ENCODE measurements at regions not wholly inside any gene's neighbourhood (a gene's known extent, or its start where the extent isn't known, plus 50 kb on each side); places are given as distances from the start of the nearest gene placed in this dataset.
"Not testable (repeated sequence)": the region's sequence is repeated elsewhere in the genome, so short reads cannot be mapped to it uniquely, and the experiment has no call there.

- no peak overlapping the region for H3K27ac ChIP-seq
- no peak for TF ChIP-seq ZFX (IDR thresholded peaks at IDR 0.05; ENCODE audit: borderline replicate concordance)
- TF ChIP-seq CTCF (IDR thresholded peaks at IDR 0.05): no peak
Measured at GRCh38 chr17:22145605-22146178, 453.4 kb downstream of the KCNJ18 start.

- no peak overlapping the region for H3K27ac ChIP-seq
- TF ChIP-seq ZFX (IDR thresholded peaks at IDR 0.05; ENCODE audit: borderline replicate concordance) (no peak), CTCF (IDR thresholded peaks at IDR 0.05) (no peak)
Measured at GRCh38 chr17:22158364-22158763, 466.0 kb downstream of the KCNJ18 start.

GRCh38 chr17:22161376-22161775 is 469.1 kb downstream of the KCNJ18 start:
- TF ChIP-seq CTCF (IDR thresholded peaks at IDR 0.05) (no peak), ZFX (IDR thresholded peaks at IDR 0.05; ENCODE audit: borderline replicate concordance) (no peak)
- no peak overlapping the region for H3K27ac ChIP-seq

GRCh38 chr17:22171631-22172030 is 479.3 kb downstream of the KCNJ18 start:
- no peak overlapping the region for H3K27ac ChIP-seq
- no peak for TF ChIP-seq CTCF (IDR thresholded peaks at IDR 0.05)
- no peak for TF ChIP-seq ZFX (IDR thresholded peaks at IDR 0.05; ENCODE audit: borderline replicate concordance)

GRCh38 chr17:22193113-22193512 is 500.8 kb downstream of the KCNJ18 start:
- TF ChIP-seq ZFX (IDR thresholded peaks at IDR 0.05; ENCODE audit: borderline replicate concordance): no peak
- no peak for TF ChIP-seq CTCF (IDR thresholded peaks at IDR 0.05)
- H3K27ac ChIP-seq: no peak overlapping the region

GRCh38 chr17:22200187-22200586 is 507.9 kb downstream of the KCNJ18 start:
- not testable (repeated sequence) for H3K27ac ChIP-seq

GRCh38 chr17:22202702-22203101 is 510.4 kb downstream of the KCNJ18 start:
- H3K27ac ChIP-seq: no peak overlapping the region
- no peak for TF ChIP-seq CTCF (IDR thresholded peaks at IDR 0.05)
- TF ChIP-seq ZFX (IDR thresholded peaks at IDR 0.05; ENCODE audit: borderline replicate concordance): no peak

- TF ChIP-seq ZFX (IDR thresholded peaks at IDR 0.05; ENCODE audit: borderline replicate concordance) (no peak), CTCF (IDR thresholded peaks at IDR 0.05) (no peak)
- H3K27ac ChIP-seq: no peak overlapping the region
Measured at GRCh38 chr17:22203208-22203715, 510.9 kb downstream of the KCNJ18 start.

- not testable (repeated sequence) for H3K27ac ChIP-seq
Measured at GRCh38 chr17:22204076-22204475, 511.8 kb downstream of the KCNJ18 start.

- not testable (repeated sequence) for H3K27ac ChIP-seq
Measured at GRCh38 chr17:22210212-22210611, 517.9 kb downstream of the KCNJ18 start.

GRCh38 chr17:22213169-22213568 is 520.8 kb downstream of the KCNJ18 start:
- H3K27ac ChIP-seq: not testable (repeated sequence)
